OCI-LY1 (cell line): ENCODE measurements at regions not wholly inside any gene's neighbourhood (a gene's known extent, or its start where the extent isn't known, plus 50 kb on each side); places are given as distances from the start of the nearest gene placed in this dataset.

Experiments used
- H2AFZ ChIP-seq: fragments of 200-600 bp; sonication (generic), shearing (Covaris generic); 2 replicates; pipeline ENCODE4 v1.6.0; 2014; ENCODE audit warnings: antibody characterized with exemption, mild to moderate bottlenecking, low read length
- H3F3A ChIP-seq: fragments of 200-600 bp; sonication (generic), shearing (Covaris generic); 2 replicates; pipeline ENCODE4 v1.6.0; 2014; ENCODE audit warnings: mild to moderate bottlenecking, antibody characterized with exemption, low read length, moderate library complexity; ENCODE audit not compliant: insufficient read depth
- H3K27ac ChIP-seq: fragments of 200-600 bp; sonication (generic); 2 replicates; pipeline ENCODE4 v1.5.1; 2014; ENCODE audit warnings: low read length, mixed run types, mild to moderate bottlenecking, low read depth; ENCODE audit not compliant: poor library complexity, severe bottlenecking
- H3K27me3 ChIP-seq: fragments of 200-600 bp; sonication (generic); 2 replicates; pipeline ENCODE4 v1.6.0; 2014; ENCODE audit warnings: antibody characterized with exemption, mild to moderate bottlenecking, low read length, moderate library complexity; ENCODE audit not compliant: insufficient read depth
- H3K36me3 ChIP-seq: fragments of 200-600 bp; sonication (generic); 2 replicates; pipeline ENCODE4 v1.6.1; 2014; ENCODE audit warnings: mild to moderate bottlenecking, antibody characterized with exemption, low read length, moderate library complexity, mixed read lengths; ENCODE audit not compliant: insufficient read depth
- H3K4me1 ChIP-seq: fragments of 200-600 bp; sonication (generic); 2 replicates; pipeline ENCODE4 v1.5.1; 2014; ENCODE audit warnings: mild to moderate bottlenecking, low read length, moderate library complexity; ENCODE audit not compliant: insufficient read depth, severe bottlenecking
- H3K4me2 ChIP-seq: fragments of 200-600 bp; sonication (generic), shearing (Covaris generic); 2 replicates; pipeline ENCODE4 v1.6.1; 2014; ENCODE audit warnings: low read length
- H3K4me3 ChIP-seq: fragments of 200-600 bp; sonication (generic); 2 replicates; pipeline ENCODE4 v1.5.1; 2014; ENCODE audit warnings: low read length, low read depth, mild to moderate bottlenecking, mixed read lengths; ENCODE audit not compliant: poor library complexity, severe bottlenecking
- H3K79me2 ChIP-seq: fragments of 200-600 bp; shearing (Covaris generic); 2 replicates; pipeline ENCODE4 v1.6.1; 2016; ENCODE audit warnings: mixed run types, low read length, mixed read lengths; ENCODE audit not compliant: insufficient read depth
- H3K9ac ChIP-seq: fragments of 200-600 bp; sonication (generic), shearing (Covaris generic); 2 replicates; pipeline ENCODE4 v1.6.1; 2014; ENCODE audit warnings: mild to moderate bottlenecking, low read length, mixed read lengths
- H3K9me2 ChIP-seq: fragments of 200-600 bp; sonication (generic), shearing (Covaris generic); 2 replicates; pipeline ENCODE4 v1.6.1; 2014; ENCODE audit warnings: low read depth, mild to moderate bottlenecking, low read length, mixed read lengths
- H3K9me3 ChIP-seq: fragments of 200-600 bp; shearing (Covaris generic); 2 replicates; pipeline ENCODE4 v1.6.1; 2014; ENCODE audit warnings: low read length, mixed read lengths
- H4K20me1 ChIP-seq: fragments of 200-600 bp; sonication (generic), shearing (Covaris generic); 2 replicates; pipeline ENCODE4 v1.6.0; 2016; ENCODE audit warnings: mild to moderate bottlenecking, low read length; ENCODE audit not compliant: insufficient read depth
- CTCF ChIP-seq: fragments of 200-600 bp; sonication (generic), shearing (Covaris generic); IDR thresholded peaks from 2 replicates; pipeline ENCODE4 v1.5.1; 2017; ENCODE audit warnings: mild to moderate bottlenecking, antibody characterized with exemption, low read length, moderate library complexity, mixed read lengths
- EZH2 ChIP-seq: fragments of 200-600 bp; sonication (generic), shearing (Covaris generic); IDR thresholded peaks from 2 replicates; pipeline ENCODE4 v1.8.0; 2017; ENCODE audit warnings: borderline replicate concordance, mixed run types, mild to moderate bottlenecking, antibody characterized with exemption, low read length, moderate library complexity, mixed read lengths

- no peak overlapping the region for H3K4me3 ChIP-seq
- no peaks in the 10 kb centered on the region for H4K20me1 ChIP-seq
- no peak overlapping the region for H3K4me2 ChIP-seq
- no peaks in the 10 kb centered on the region for H3K9me2 ChIP-seq
- no peaks in the 10 kb centered on the region for H3K9me3 ChIP-seq
- no peaks in the 10 kb centered on the region for H3K79me2 ChIP-seq
- H3K36me3 ChIP-seq: no peaks in the 10 kb centered on the region
- no peak overlapping the region for H3K9ac ChIP-seq
- no peaks in the 10 kb centered on the region for H3F3A ChIP-seq
- no peak overlapping the region for H3K27ac ChIP-seq
- TF ChIP-seq CTCF (no peak), EZH2 (no peak)
- no peak overlapping the region for H2AFZ ChIP-seq
- no peaks in the 10 kb centered on the region for H3K4me1 ChIP-seq
- H3K27me3 ChIP-seq: no peaks in the 10 kb centered on the region
Measured at GRCh38 chr7:12504149-12504548, 66.4 kb upstream of the SCIN start.

DNA sequence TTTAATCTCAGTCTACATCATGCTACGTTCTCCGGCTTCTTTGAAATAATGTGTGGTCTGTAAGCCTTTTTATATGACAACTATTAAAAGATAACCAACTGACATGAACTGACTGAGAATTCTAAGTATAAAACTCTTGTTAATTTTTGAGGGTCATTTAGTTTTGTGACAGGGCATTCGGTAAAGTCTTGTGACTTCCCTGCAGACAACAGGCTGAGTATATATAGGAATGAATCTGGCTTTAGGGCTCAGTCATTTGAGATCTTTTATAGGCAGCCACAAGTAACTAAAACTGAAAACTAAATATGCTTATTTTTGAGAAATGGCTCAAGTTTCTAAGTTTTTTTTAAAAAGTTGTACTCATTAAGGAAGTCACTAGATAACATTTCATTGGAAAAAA lies 62.5 kb upstream of the SCIN start:
- H3K4me2 ChIP-seq: no peak overlapping the region
- no peak overlapping the region for H3K9ac ChIP-seq
- no peaks in the 10 kb centered on the region for H3K9me2 ChIP-seq
- H3K4me1 ChIP-seq: no peaks in the 10 kb centered on the region
- H2AFZ ChIP-seq: no peak overlapping the region
- no peaks in the 10 kb centered on the region for H3F3A ChIP-seq
- no peak overlapping the region for H3K4me3 ChIP-seq
- H3K79me2 ChIP-seq: no peaks in the 10 kb centered on the region
- no peaks in the 10 kb centered on the region for H3K36me3 ChIP-seq
- TF ChIP-seq CTCF (no peak), EZH2 (no peak)
- no peaks in the 10 kb centered on the region for H4K20me1 ChIP-seq
- no peak overlapping the region for H3K27ac ChIP-seq
- H3K9me3 ChIP-seq: no peaks in the 10 kb centered on the region
- H3K27me3 ChIP-seq: no peaks in the 10 kb centered on the region

GRCh38 chr7:12508554-12508953 lies 62.0 kb upstream of the SCIN start:
- TF ChIP-seq EZH2 (no peak), CTCF (no peak)

More at GRCh38 chr7:12508554-12508953, 62.0 kb upstream of the SCIN start:
- no peak overlapping the region for H2AFZ ChIP-seq
- no peaks in the 10 kb centered on the region for H3K4me1 ChIP-seq
- no peaks in the 10 kb centered on the region for H3F3A ChIP-seq
- no peak overlapping the region for H3K4me3 ChIP-seq
- no peaks in the 10 kb centered on the region for H3K9me3 ChIP-seq
- H3K79me2 ChIP-seq: no peaks in the 10 kb centered on the region
- no peaks in the 10 kb centered on the region for H3K36me3 ChIP-seq
- no peak overlapping the region for H3K27ac ChIP-seq
- no peak overlapping the region for H3K4me2 ChIP-seq
- H4K20me1 ChIP-seq: no peaks in the 10 kb centered on the region
- no peaks in the 10 kb centered on the region for H3K9me2 ChIP-seq
- H3K9ac ChIP-seq: no peak overlapping the region
- H3K27me3 ChIP-seq: no peaks in the 10 kb centered on the region
